ENCODE measurements at regions not wholly inside any gene's neighbourhood (a gene's known extent, or its start where the extent isn't known, plus 50 kb on each side); places are given as distances from the start of the nearest gene placed in this dataset.

- Histone ChIP-seq H3K36me3 (ENCODE audit: control insufficient read depth in 2 of 3, insufficient read depth in 3 of 3, low read length in 3 of 3) (no peaks in the 10 kb centered on the region), H3K4me3 (ENCODE audit: low read length in 3 of 3) (no peak overlapping the region), H3K27ac (ENCODE audit: low read depth in 2 of 2, low read length in 2 of 2) (no peak overlapping the region), H3K9ac (ENCODE audit: low read length in 3 of 3) (no peak overlapping the region), H3K27me3 (ENCODE audit: control insufficient read depth, insufficient read depth, low read length) (no peaks in the 10 kb centered on the region), H3K9me3 (ENCODE audit: control insufficient read depth in 2 of 3, insufficient read depth in 1 of 3, low read length in 3 of 3) (no peaks in the 10 kb centered on the region), H3K4me1 (ENCODE audit: control insufficient read depth in 2 of 3, insufficient read depth in 2 of 3, low read depth in 1 of 3, low read length in 3 of 3) (peaks cover 0 to 6% (median 0%) of the 10 kb centered on the region in 3 donors)
- peak; percentile 62 for FAIRE-seq
- DNase-seq = peak; percentile 90 to 96 (median 94)
- intact Hi-C loops (cut with DNase I) = no loop called here
- TF ChIP-seq, protein P1, sequence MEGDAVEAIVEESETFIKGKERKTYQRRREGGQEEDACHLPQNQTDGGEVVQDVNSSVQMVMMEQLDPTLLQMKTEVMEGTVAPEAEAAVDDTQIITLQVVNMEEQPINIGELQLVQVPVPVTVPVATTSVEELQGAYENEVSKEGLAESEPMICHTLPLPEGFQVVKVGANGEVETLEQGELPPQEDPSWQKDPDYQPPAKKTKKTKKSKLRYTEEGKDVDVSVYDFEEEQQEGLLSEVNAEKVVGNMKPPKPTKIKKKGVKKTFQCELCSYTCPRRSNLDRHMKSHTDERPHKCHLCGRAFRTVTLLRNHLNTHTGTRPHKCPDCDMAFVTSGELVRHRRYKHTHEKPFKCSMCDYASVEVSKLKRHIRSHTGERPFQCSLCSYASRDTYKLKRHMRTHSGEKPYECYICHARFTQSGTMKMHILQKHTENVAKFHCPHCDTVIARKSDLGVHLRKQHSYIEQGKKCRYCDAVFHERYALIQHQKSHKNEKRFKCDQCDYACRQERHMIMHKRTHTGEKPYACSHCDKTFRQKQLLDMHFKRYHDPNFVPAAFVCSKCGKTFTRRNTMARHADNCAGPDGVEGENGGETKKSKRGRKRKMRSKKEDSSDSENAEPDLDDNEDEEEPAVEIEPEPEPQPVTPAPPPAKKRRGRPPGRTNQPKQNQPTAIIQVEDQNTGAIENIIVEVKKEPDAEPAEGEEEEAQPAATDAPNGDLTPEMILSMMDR (IDR thresholded peaks at IDR 0.05; ENCODE audit: borderline replicate concordance, extremely low read depth, insufficient read depth) = peak; percentile 88
Observed at GRCh38 chr3:5426094-5426883, 238.8 kb downstream of the EDEM1 start.

GRCh38 chr3:5427021-5427420 is 239.5 kb downstream of the EDEM1 start:
- DNase-seq (no peak), FAIRE-seq (no peak)
- no peaks in the 10 kb centered on the region for H3K36me3 ChIP-seq (ENCODE audit: control insufficient read depth in 2 of 3, insufficient read depth in 3 of 3, low read length in 3 of 3)
- no peak overlapping the region for H3K4me3 ChIP-seq (ENCODE audit: low read length in 3 of 3)
- H3K9me3 ChIP-seq (ENCODE audit: control insufficient read depth in 2 of 3, insufficient read depth in 1 of 3, low read length in 3 of 3) = no peaks in the 10 kb centered on the region
- no peaks in the 10 kb centered on the region for H3K27me3 ChIP-seq (ENCODE audit: control insufficient read depth, insufficient read depth, low read length)
- intact Hi-C loops (cut with DNase I) = no loop called here
- no peak overlapping the region for H3K27ac ChIP-seq (ENCODE audit: low read depth in 2 of 2, low read length in 2 of 2)
- H3K4me1 ChIP-seq (ENCODE audit: control insufficient read depth in 2 of 3, insufficient read depth in 2 of 3, low read depth in 1 of 3, low read length in 3 of 3) = peaks cover 0 to 6% (median 0%) of the 10 kb centered on the region in 3 donors
- TF ChIP-seq, protein P1 (IDR thresholded peaks at IDR 0.05; ENCODE audit: borderline replicate concordance, extremely low read depth, insufficient read depth) = no peak
- no peak overlapping the region for H3K9ac ChIP-seq (ENCODE audit: low read length in 3 of 3)

GRCh38 chr3:5427938-5428337 is 240.4 kb downstream of the EDEM1 start:
- Histone ChIP-seq H3K27ac (ENCODE audit: low read depth in 2 of 2, low read length in 2 of 2) (no peak overlapping the region), H3K4me3 (ENCODE audit: low read length in 3 of 3) (no peak overlapping the region), H3K27me3 (ENCODE audit: control insufficient read depth, insufficient read depth, low read length) (no peaks in the 10 kb centered on the region), H3K36me3 (ENCODE audit: control insufficient read depth in 2 of 3, insufficient read depth in 3 of 3, low read length in 3 of 3) (no peaks in the 10 kb centered on the region), H3K4me1 (ENCODE audit: control insufficient read depth in 2 of 3, insufficient read depth in 2 of 3, low read depth in 1 of 3, low read length in 3 of 3) (peaks cover 0 to 6% (median 0%) of the 10 kb centered on the region in 3 donors), H3K9ac (ENCODE audit: low read length in 3 of 3) (no peak overlapping the region), H3K9me3 (ENCODE audit: control insufficient read depth in 2 of 3, insufficient read depth in 1 of 3, low read length in 3 of 3) (no peaks in the 10 kb centered on the region)
- DNase-seq (no peak), FAIRE-seq (no peak)
- TF ChIP-seq, protein P1 (IDR thresholded peaks at IDR 0.05; ENCODE audit: borderline replicate concordance, extremely low read depth, insufficient read depth) = no peak
- intact Hi-C loops (cut with DNase I) = no loop called here

All from kidney (tissue), 13 donors.